ENCODE measurements at regions not wholly inside any gene's neighbourhood (a gene's known extent, or its start where the extent isn't known, plus 50 kb on each side); places are given as distances from the start of the nearest gene placed in this dataset.

- Mint-ChIP-seq H3K4me3 (no peak overlapping the region), H3K36me3 (peaks cover 0 to 4% (median 2%) of the 10 kb centered on the region in 3 donors), H3K4me1 (peaks cover 2 to 12% (median 11%) of the 10 kb centered on the region in 4 donors), H3K27me3 (peaks cover 5 to 14% (median 10%) of the 10 kb centered on the region in 5 donors), H3K27ac (no peak overlapping the region), H3K9me3 (peaks cover 0 to 7% (median 0%) of the 10 kb centered on the region in 9 donors)
- POLR2A ChIA-PET, result no interaction called here
- DNase-seq (no peak), ATAC-seq (no peak)
Observed at GRCh38 chr22:48135592-48135991, 1373.1 kb downstream of the TBC1D22A start.

- ATAC-seq (no peak), DNase-seq (no peak)
- Mint-ChIP-seq H3K36me3 (no peaks in the 10 kb centered on the region), H3K27ac (no peak overlapping the region), H3K4me3 (no peak overlapping the region), H3K9me3 (peaks cover 0 to 9% (median 3%) of the 10 kb centered on the region in 9 donors), H3K27me3 (peaks cover 2 to 16% (median 8%) of the 10 kb centered on the region in 5 donors), H3K4me1 (no peaks in the 10 kb centered on the region)
- POLR2A ChIA-PET, result no interaction called here
Observed at GRCh38 chr22:48125416-48125815, 1363.0 kb downstream of the TBC1D22A start.

DNA sequence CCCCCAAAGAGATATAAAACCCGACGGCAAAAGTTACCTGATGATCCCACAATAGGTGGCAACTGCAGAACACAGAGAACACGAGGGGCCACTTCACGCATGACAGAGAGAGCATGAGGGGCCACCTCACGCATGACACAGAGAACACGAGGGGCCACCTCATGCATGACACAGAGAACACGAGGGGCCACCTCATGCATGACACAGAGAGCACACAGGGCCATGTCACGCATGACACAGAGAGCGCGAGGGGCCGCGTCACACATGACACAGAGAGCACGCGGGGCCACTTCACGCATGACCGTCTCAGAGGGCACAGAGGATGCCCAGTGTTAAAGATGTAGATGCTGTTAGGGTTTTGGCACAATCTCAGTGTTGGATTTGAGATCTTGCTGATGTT is 1359.5 kb downstream of the TBC1D22A start:
- Mint-ChIP-seq H3K9me3 (peaks cover 0 to 9% (median 3%) of the 10 kb centered on the region in 9 donors), H3K27me3 (peaks cover 0 to 37% (median 10%) of the 10 kb centered on the region in 5 donors), H3K27ac (no peak overlapping the region), H3K4me1 (peaks cover 0 to 11% (median 0%) of the 10 kb centered on the region in 4 donors), H3K4me3 (no peak overlapping the region), H3K36me3 (no peaks in the 10 kb centered on the region)
- POLR2A ChIA-PET, result no interaction called here
- no peak for ATAC-seq
- DNase-seq, result no peak

DNA sequence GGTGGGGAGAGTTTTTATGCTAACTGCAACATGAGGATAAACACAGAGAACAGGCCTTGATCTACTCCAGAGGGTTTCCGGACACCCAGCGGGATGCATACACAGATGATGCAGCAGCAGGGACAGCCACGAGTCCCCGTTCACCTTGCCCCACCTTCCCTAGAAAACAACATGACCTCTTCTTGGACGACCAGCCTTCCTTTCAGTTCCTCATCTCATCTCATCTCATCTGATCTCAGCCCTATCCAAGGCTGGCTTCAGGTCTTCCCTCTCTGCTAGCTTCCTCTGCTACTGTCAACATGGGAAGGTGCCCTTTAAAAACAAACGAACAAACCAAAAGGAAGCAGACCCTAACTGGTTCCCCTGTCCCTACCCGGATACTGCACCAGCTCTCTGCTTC is 1356.2 kb downstream of the TBC1D22A start:
- peaks cover 0 to 43% (median 9%) of the 10 kb centered on the region in 5 donors for H3K27me3 Mint-ChIP-seq
- POLR2A ChIA-PET, result no interaction called here
- H3K36me3 Mint-ChIP-seq, result no peaks in the 10 kb centered on the region
- DNase-seq, result no peak
- H3K9me3 Mint-ChIP-seq, result peaks cover 0 to 9% (median 3%) of the 10 kb centered on the region in 9 donors
- no peak overlapping the region for H3K4me3 Mint-ChIP-seq
- peaks cover 0 to 11% (median 0%) of the 10 kb centered on the region in 4 donors for H3K4me1 Mint-ChIP-seq
- no peak for ATAC-seq
- no peak overlapping the region for H3K27ac Mint-ChIP-seq

GRCh38 chr22:48116871-48117270 is 1354.4 kb downstream of the TBC1D22A start:
- DNase-seq (no peak), ATAC-seq (no peak)
- no peaks in the 10 kb centered on the region for H3K36me3 Mint-ChIP-seq
- H3K4me1 Mint-ChIP-seq, result peaks cover 0 to 11% (median under 1%) of the 10 kb centered on the region in 4 donors
- no peak overlapping the region for H3K4me3 Mint-ChIP-seq
- H3K9me3 Mint-ChIP-seq, result peaks cover 0 to 2% (median 0%) of the 10 kb centered on the region in 9 donors
- H3K27me3 Mint-ChIP-seq, result peaks cover 0 to 42% (median 9%) of the 10 kb centered on the region in 5 donors
- POLR2A ChIA-PET, result no interaction called here
- no peak overlapping the region for H3K27ac Mint-ChIP-seq

GRCh38 chr22:48112687-48113521 is 1350.5 kb downstream of the TBC1D22A start:
- peak overlapping the region in 2 of 10 donors; percentile 7 to 57 for H3K27ac Mint-ChIP-seq
- no peak for DNase-seq
- H3K36me3 Mint-ChIP-seq, result no peaks in the 10 kb centered on the region
- peaks cover 2 to 26% (median 6%) of the 10 kb centered on the region in 5 donors for H3K27me3 Mint-ChIP-seq
- H3K9me3 Mint-ChIP-seq, result peaks cover 0 to 14% (median 2%) of the 10 kb centered on the region in 9 donors
- no peak overlapping the region for H3K4me3 Mint-ChIP-seq
- no peak for ATAC-seq
- POLR2A ChIA-PET, result no interaction called here
- peaks cover 0 to 2% (median 0%) of the 10 kb centered on the region in 4 donors for H3K4me1 Mint-ChIP-seq

- no peak overlapping the region for H3K4me3 Mint-ChIP-seq
Observed at GRCh38 chr22:48106715-48107259, 1344.3 kb downstream of the TBC1D22A start.

GRCh38 chr22:48106215-48106614 is 1343.8 kb downstream of the TBC1D22A start:
- Mint-ChIP-seq H3K4me3 (no peak overlapping the region), H3K27ac (no peak overlapping the region), H3K27me3 (peaks cover 2 to 31% (median 4%) of the 10 kb centered on the region in 5 donors), H3K4me1 (peaks cover 0 to 8% (median 0%) of the 10 kb centered on the region in 4 donors), H3K36me3 (no peaks in the 10 kb centered on the region), H3K9me3 (peaks cover 0 to 14% (median 2%) of the 10 kb centered on the region in 9 donors)
- DNase-seq (no peak), ATAC-seq (no peak)
- POLR2A ChIA-PET, result no interaction called here

More at GRCh38 chr22:48106715-48107259, 1344.3 kb downstream of the TBC1D22A start:
- POLR2A ChIA-PET, result no interaction called here
- H3K9me3 Mint-ChIP-seq, result peaks cover 0 to 14% (median 2%) of the 10 kb centered on the region in 9 donors
- ATAC-seq (no peak), DNase-seq (no peak)
- no peaks in the 10 kb centered on the region for H3K36me3 Mint-ChIP-seq
- peaks cover 2 to 31% (median 4%) of the 10 kb centered on the region in 5 donors for H3K27me3 Mint-ChIP-seq
- no peak overlapping the region for H3K27ac Mint-ChIP-seq
- H3K4me1 Mint-ChIP-seq, result peaks cover 0 to 3% (median 0%) of the 10 kb centered on the region in 4 donors

GRCh38 chr22:48105259-48105658 is 1342.8 kb downstream of the TBC1D22A start:
- no peak for DNase-seq
- no peak overlapping the region for H3K4me3 Mint-ChIP-seq
- peaks cover 0 to 14% (median 2%) of the 10 kb centered on the region in 9 donors for H3K9me3 Mint-ChIP-seq
- no peak overlapping the region for H3K27ac Mint-ChIP-seq
- H3K4me1 Mint-ChIP-seq, result peaks cover 0 to 15% (median 4%) of the 10 kb centered on the region in 4 donors
- peaks cover 2 to 31% (median 4%) of the 10 kb centered on the region in 5 donors for H3K27me3 Mint-ChIP-seq
- POLR2A ChIA-PET, result no interaction called here
- ATAC-seq, result no peak
- H3K36me3 Mint-ChIP-seq, result no peaks in the 10 kb centered on the region

- DNase-seq, result no peak
- POLR2A ChIA-PET, result no interaction called here
- Mint-ChIP-seq H3K36me3 (no peaks in the 10 kb centered on the region), H3K4me3 (no peak overlapping the region), H3K4me1 (peaks cover 0 to 18% (median 5%) of the 10 kb centered on the region in 4 donors), H3K9me3 (peaks cover 0 to 12% (median 2%) of the 10 kb centered on the region in 9 donors), H3K27ac (no peak overlapping the region), H3K27me3 (peaks cover 2 to 31% (median 4%) of the 10 kb centered on the region in 5 donors)
- no peak for ATAC-seq
Observed at GRCh38 chr22:48104766-48105165, 1342.3 kb downstream of the TBC1D22A start.

- POLR2A ChIA-PET, result no interaction called here
- Mint-ChIP-seq H3K4me1 (peaks cover 0 to 24% (median 5%) of the 10 kb centered on the region in 4 donors), H3K4me3 (no peak overlapping the region), H3K27ac (no peak overlapping the region), H3K9me3 (peaks cover 0 to 11% (median 2%) of the 10 kb centered on the region in 9 donors), H3K36me3 (no peaks in the 10 kb centered on the region), H3K27me3 (peaks cover 2 to 31% (median 4%) of the 10 kb centered on the region in 5 donors)
- DNase-seq (no peak), ATAC-seq (no peak)
Observed at GRCh38 chr22:48104102-48104738, 1341.8 kb downstream of the TBC1D22A start.

DNA sequence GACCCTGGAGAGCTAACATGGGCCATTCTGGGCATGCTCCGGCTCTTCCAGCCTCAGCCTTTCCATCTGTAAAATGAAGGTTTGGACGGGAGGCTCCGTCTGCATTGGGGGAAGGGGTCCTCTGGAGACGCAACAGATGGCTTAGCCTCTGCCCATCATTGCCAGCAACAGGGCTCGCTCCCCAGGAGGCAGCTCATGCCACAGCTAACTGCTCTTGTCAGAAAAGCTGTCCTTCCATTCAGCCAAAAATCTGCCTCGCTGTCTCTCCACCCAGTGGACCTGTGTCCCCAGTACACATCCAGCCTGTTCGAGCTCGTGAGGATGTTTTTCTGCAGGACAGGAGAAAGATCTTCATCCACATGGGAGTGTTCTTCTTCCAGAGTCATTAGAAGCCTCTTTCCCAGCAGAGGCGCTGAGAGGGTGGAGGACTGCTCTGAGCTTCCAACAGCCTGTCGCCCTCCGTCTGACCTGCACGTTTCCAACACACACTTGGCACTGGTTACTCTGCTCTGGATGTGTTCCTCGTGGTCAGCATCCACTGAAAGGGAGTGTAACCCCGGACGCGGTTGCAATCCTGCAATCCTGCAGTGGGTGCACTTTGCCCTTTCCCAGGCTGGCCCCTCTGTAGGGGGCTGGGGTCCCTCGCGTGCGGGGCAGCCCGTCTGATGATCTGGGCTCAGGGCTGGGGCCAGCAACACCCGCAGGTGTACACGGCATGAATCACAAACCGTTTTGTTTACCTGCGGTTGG is 1340.9 kb downstream of the TBC1D22A start:
- no peak for ATAC-seq
- peaks cover 0 to 27% (median 3%) of the 10 kb centered on the region in 5 donors for H3K27me3 Mint-ChIP-seq
- no peaks in the 10 kb centered on the region for H3K36me3 Mint-ChIP-seq
- H3K27ac Mint-ChIP-seq, result no peak overlapping the region
- no peak for DNase-seq
- POLR2A ChIA-PET, result no interaction called here
- H3K4me3 Mint-ChIP-seq, result no peak overlapping the region
- peaks cover 6 to 33% (median 12%) of the 10 kb centered on the region in 4 donors for H3K4me1 Mint-ChIP-seq
- peaks cover 0 to 2% (median 0%) of the 10 kb centered on the region in 9 donors for H3K9me3 Mint-ChIP-seq

All from naive thymus-derived CD8-positive, alpha-beta T cell (primary cell).